ENCODE measurements at regions not wholly inside any gene's neighbourhood (a gene's known extent, or its start where the extent isn't known, plus 50 kb on each side); places are given as distances from the start of the nearest gene placed in this dataset.

GRCh38 chr1:69426401-69426800, 141.3 kb upstream of the LRRC7 start:
- Mint-ChIP-seq H3K9me3 (no peaks in the 10 kb centered on the region), H3K4me3 (no peak overlapping the region), H3K27me3 (ENCODE audit: insufficient read depth) (no peaks in the 10 kb centered on the region), H3K4me1 (peaks cover 18% of the 10 kb centered on the region), H3K27ac (no peak overlapping the region), H3K36me3 (ENCODE audit: low read depth) (no peaks in the 10 kb centered on the region)
- H3K27ac ChIP-seq (ENCODE audit: low read depth, low read length), result no peak overlapping the region
- no peaks in the 10 kb centered on the region for H3K36me3 ChIP-seq (ENCODE audit: control insufficient read depth, insufficient read depth, low read length)
- H3K9me3 ChIP-seq (ENCODE audit: control insufficient read depth, low read length), result no peaks in the 10 kb centered on the region
- TF ChIP-seq, protein P1, sequence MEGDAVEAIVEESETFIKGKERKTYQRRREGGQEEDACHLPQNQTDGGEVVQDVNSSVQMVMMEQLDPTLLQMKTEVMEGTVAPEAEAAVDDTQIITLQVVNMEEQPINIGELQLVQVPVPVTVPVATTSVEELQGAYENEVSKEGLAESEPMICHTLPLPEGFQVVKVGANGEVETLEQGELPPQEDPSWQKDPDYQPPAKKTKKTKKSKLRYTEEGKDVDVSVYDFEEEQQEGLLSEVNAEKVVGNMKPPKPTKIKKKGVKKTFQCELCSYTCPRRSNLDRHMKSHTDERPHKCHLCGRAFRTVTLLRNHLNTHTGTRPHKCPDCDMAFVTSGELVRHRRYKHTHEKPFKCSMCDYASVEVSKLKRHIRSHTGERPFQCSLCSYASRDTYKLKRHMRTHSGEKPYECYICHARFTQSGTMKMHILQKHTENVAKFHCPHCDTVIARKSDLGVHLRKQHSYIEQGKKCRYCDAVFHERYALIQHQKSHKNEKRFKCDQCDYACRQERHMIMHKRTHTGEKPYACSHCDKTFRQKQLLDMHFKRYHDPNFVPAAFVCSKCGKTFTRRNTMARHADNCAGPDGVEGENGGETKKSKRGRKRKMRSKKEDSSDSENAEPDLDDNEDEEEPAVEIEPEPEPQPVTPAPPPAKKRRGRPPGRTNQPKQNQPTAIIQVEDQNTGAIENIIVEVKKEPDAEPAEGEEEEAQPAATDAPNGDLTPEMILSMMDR (conservative IDR thresholded peaks at IDR 0.05), result no peak
- no peak overlapping the region for H3K4me3 ChIP-seq (ENCODE audit: low read length)
- no peak for DNase-seq
- no peaks in the 10 kb centered on the region for H3K27me3 ChIP-seq (ENCODE audit: control insufficient read depth, insufficient read depth, low read length, poor library complexity, severe bottlenecking)
- H3K9ac ChIP-seq (ENCODE audit: extremely low read depth, low read length, poor library complexity, severe bottlenecking), result no peak overlapping the region
- H3K4me1 ChIP-seq (ENCODE audit: control insufficient read depth, insufficient read depth, low read length), result peaks cover 16% of the 10 kb centered on the region
- WGBS, 2 experiments (ENCODE audit: insufficient coverage in 1 of 2, insufficient read length in 1 of 2), result 97 to 100% methylated on average over 1 to 2 of the region's 2 CpGs

DNA sequence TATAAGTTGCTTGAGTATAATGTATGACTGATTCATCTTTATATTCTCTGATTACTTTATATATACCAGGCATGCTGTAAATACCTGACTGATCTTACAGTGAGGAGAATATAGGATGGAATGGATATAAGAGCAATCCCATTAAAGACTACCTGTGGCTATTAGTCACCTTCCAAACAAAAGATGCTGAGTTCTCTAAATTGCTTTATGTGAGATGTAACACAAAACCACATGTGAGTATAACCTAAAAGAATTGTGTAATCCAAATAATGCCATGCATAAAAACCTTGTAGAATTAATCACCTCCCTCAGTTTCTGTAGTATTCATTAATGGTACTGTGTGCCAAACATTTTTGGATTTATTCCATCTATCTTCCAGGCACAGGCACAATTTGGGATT, 134.6 kb upstream of the LRRC7 start:
- Mint-ChIP-seq H3K36me3 (ENCODE audit: low read depth) (no peaks in the 10 kb centered on the region), H3K4me1 (no peaks in the 10 kb centered on the region), H3K4me3 (no peak overlapping the region), H3K27ac (no peak overlapping the region), H3K9me3 (no peaks in the 10 kb centered on the region), H3K27me3 (ENCODE audit: insufficient read depth) (peaks cover 2% of the 10 kb centered on the region)
- no peaks in the 10 kb centered on the region for H3K36me3 ChIP-seq (ENCODE audit: control insufficient read depth, insufficient read depth, low read length)
- peaks cover 4% of the 10 kb centered on the region for H3K4me1 ChIP-seq (ENCODE audit: control insufficient read depth, insufficient read depth, low read length)
- TF ChIP-seq, protein P1 (conservative IDR thresholded peaks at IDR 0.05), result no peak
- DNase-seq, result no peak
- no peak overlapping the region for H3K27ac ChIP-seq (ENCODE audit: low read depth, low read length)
- no peak overlapping the region for H3K4me3 ChIP-seq (ENCODE audit: low read length)
- no peaks in the 10 kb centered on the region for H3K9me3 ChIP-seq (ENCODE audit: control insufficient read depth, low read length)
- peaks cover 9% of the 10 kb centered on the region for H3K27me3 ChIP-seq (ENCODE audit: control insufficient read depth, insufficient read depth, low read length, poor library complexity, severe bottlenecking)
- no peak overlapping the region for H3K9ac ChIP-seq (ENCODE audit: extremely low read depth, low read length, poor library complexity, severe bottlenecking)

DNA sequence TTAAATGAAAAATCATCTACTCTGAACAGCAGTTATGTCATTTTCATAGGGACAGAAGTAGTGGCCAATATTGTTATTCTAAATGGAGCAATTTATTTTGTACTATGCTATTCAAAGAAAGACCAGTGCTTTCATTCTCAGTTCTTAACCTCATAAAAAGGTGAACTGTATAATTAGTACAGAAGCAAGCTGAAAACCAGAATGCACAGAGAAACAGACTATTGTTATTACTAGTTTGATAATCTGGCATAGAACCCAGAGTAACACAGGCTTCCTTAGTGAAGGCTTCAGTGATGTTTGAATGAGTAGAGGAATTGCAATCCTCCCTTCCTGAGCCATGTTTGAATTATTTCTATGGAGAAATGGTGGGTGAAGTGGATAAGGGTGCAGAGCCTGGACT, 131.6 kb upstream of the LRRC7 start:
- Histone ChIP-seq H3K4me3 (ENCODE audit: low read length) (no peak overlapping the region), H3K9ac (ENCODE audit: extremely low read depth, low read length, poor library complexity, severe bottlenecking) (no peak overlapping the region), H3K27ac (ENCODE audit: low read depth, low read length) (no peak overlapping the region), H3K27me3 (ENCODE audit: control insufficient read depth, insufficient read depth, low read length, poor library complexity, severe bottlenecking) (peaks cover 9% of the 10 kb centered on the region), H3K9me3 (ENCODE audit: control insufficient read depth, low read length) (no peaks in the 10 kb centered on the region), H3K4me1 (ENCODE audit: control insufficient read depth, insufficient read depth, low read length) (peaks cover 4% of the 10 kb centered on the region), H3K36me3 (ENCODE audit: control insufficient read depth, insufficient read depth, low read length) (no peaks in the 10 kb centered on the region)
- H3K27me3 Mint-ChIP-seq (ENCODE audit: insufficient read depth), result peaks cover 2% of the 10 kb centered on the region
- no peak for DNase-seq
- no peak overlapping the region for H3K27ac Mint-ChIP-seq
- TF ChIP-seq, protein P1 (conservative IDR thresholded peaks at IDR 0.05), result no peak
- no peaks in the 10 kb centered on the region for H3K36me3 Mint-ChIP-seq (ENCODE audit: low read depth)
- H3K4me3 Mint-ChIP-seq, result no peak overlapping the region
- no peaks in the 10 kb centered on the region for H3K9me3 Mint-ChIP-seq
- H3K4me1 Mint-ChIP-seq, result no peaks in the 10 kb centered on the region

Data from endodermal cell (in vitro differentiated cells).